ENCODE measurements at regions not wholly inside any gene's neighbourhood (a gene's known extent, or its start where the extent isn't known, plus 50 kb on each side); places are given as distances from the start of the nearest gene placed in this dataset.
A peak's percentile ranks its signal among the peaks of the same experiment; 100 is the strongest.

DNA sequence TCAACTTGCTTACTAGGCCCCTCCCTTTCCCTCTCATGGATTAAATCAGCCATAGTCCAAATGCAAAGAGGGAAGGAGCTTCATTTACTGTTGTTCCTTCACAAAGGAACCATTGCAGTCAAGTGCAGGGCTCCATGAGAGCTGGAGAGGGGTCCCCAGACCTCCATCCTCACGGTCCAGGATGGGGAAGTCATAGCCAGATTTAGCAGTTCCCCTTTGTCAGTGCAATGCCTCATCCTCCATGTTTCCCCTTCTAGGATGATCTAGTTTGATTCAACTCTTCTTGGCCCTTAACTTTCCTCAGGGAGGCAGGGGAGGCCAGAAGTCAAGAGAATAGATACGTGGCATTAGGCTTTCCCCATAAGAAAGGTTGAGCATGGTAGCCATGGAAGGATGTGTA is 66.5 kb upstream of the FUCA2 start:
- no peaks in the 10 kb centered on the region for H3K36me3 ChIP-seq (ENCODE audit: control insufficient read depth, insufficient read depth, low read length)
- no peak for DNase-seq (ENCODE audit: low read depth)
- TF ChIP-seq CTCF (IDR thresholded peaks at IDR 0.05; ENCODE audit: insufficient read depth, low read length, poor library complexity, severe bottlenecking): no peak
- H3K4me3 ChIP-seq (ENCODE audit: low read depth, low read length): no peak overlapping the region
- no peaks in the 10 kb centered on the region for H3K27me3 ChIP-seq (ENCODE audit: control insufficient read depth, insufficient read depth, low read length)

- TF ChIP-seq CTCF (IDR thresholded peaks at IDR 0.05; ENCODE audit: insufficient read depth, low read length, poor library complexity, severe bottlenecking): no peak
- H3K4me3 ChIP-seq (ENCODE audit: low read depth, low read length): no peak overlapping the region
- H3K36me3 ChIP-seq (ENCODE audit: control insufficient read depth, insufficient read depth, low read length): no peaks in the 10 kb centered on the region
- H3K27me3 ChIP-seq (ENCODE audit: control insufficient read depth, insufficient read depth, low read length): no peaks in the 10 kb centered on the region
- no peak for DNase-seq (ENCODE audit: low read depth)
Measured at GRCh38 chr6:143575901-143576426, 64.4 kb upstream of the FUCA2 start.

GRCh38 chr6:143575440-143575839 is 63.9 kb upstream of the FUCA2 start:
- TF ChIP-seq CTCF (IDR thresholded peaks at IDR 0.05; ENCODE audit: insufficient read depth, low read length, poor library complexity, severe bottlenecking): peak; percentile 83
- Histone ChIP-seq H3K36me3 (ENCODE audit: control insufficient read depth, insufficient read depth, low read length) (no peaks in the 10 kb centered on the region), H3K27me3 (ENCODE audit: control insufficient read depth, insufficient read depth, low read length) (no peaks in the 10 kb centered on the region), H3K4me3 (ENCODE audit: low read depth, low read length) (no peak overlapping the region)
- DNase-seq (ENCODE audit: low read depth): peak; percentile 35

GRCh38 chr6:143570147-143570853 is 58.8 kb upstream of the FUCA2 start:
- Histone ChIP-seq H3K27me3 (ENCODE audit: control insufficient read depth, insufficient read depth, low read length) (no peaks in the 10 kb centered on the region), H3K36me3 (ENCODE audit: control insufficient read depth, insufficient read depth, low read length) (no peaks in the 10 kb centered on the region), H3K4me3 (ENCODE audit: low read depth, low read length) (no peak overlapping the region)
- no peak for TF ChIP-seq CTCF (IDR thresholded peaks at IDR 0.05; ENCODE audit: insufficient read depth, low read length, poor library complexity, severe bottlenecking)
- DNase-seq (ENCODE audit: low read depth): no peak

DNA sequence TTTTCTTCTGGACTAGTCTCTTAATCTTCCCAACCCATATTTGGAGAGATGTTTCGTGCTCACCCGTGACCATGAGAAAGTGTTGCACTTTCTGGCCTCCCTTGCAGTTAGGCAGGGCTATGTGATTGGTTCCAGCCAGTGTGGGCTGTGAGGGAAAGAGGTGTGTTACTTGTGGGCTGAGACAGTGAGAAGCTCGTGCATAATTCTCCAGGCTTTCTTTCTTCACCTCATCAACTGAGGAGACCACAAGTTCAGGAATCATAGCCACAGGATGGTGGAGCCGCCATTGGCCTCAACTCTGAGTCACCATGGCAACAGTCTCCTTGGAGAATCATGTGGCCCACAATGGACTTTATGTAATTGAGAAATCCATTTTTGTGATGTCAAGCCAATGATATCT is 57.5 kb upstream of the FUCA2 start:
- no peaks in the 10 kb centered on the region for H3K36me3 ChIP-seq (ENCODE audit: control insufficient read depth, insufficient read depth, low read length)
- H3K27me3 ChIP-seq (ENCODE audit: control insufficient read depth, insufficient read depth, low read length): no peaks in the 10 kb centered on the region
- TF ChIP-seq CTCF (IDR thresholded peaks at IDR 0.05; ENCODE audit: insufficient read depth, low read length, poor library complexity, severe bottlenecking): no peak
- H3K4me3 ChIP-seq (ENCODE audit: low read depth, low read length): no peak overlapping the region
- no peak for DNase-seq (ENCODE audit: low read depth)

All from kidney epithelial cell (primary cell).